COR-L47 (cell line): ENCODE measurements at regions not wholly inside any gene's neighbourhood (a gene's known extent, or its start where the extent isn't known, plus 50 kb on each side); places are given as distances from the start of the nearest gene placed in this dataset.
A peak's percentile ranks its signal among the peaks of the same experiment; 100 is the strongest.

Experiments
- DNase-seq: peaks from one replicate; lab custom pipeline; 2025; lab: John Stamatoyannopoulos, UW

- DNase-seq: no peak
Measured at GRCh38 chr9:2984491-2984890, 140.6 kb upstream of the PUM3 start.

- DNase-seq: no peak
Measured at GRCh38 chr9:2979957-2980610, 136.2 kb upstream of the PUM3 start.

GRCh38 chr9:2972475-2972874 lies 128.6 kb upstream of the PUM3 start:
- no peak for DNase-seq

GRCh38 chr9:2970864-2971263 lies 127.0 kb upstream of the PUM3 start:
- no peak for DNase-seq

GRCh38 chr9:2967766-2968165 lies 123.9 kb upstream of the PUM3 start:
- no peak for DNase-seq

GRCh38 chr9:2966565-2967300 lies 122.8 kb upstream of the PUM3 start:
- no peak for DNase-seq

- DNase-seq: no peak
Measured at GRCh38 chr9:2964470-2964869, 120.6 kb upstream of the PUM3 start.

- DNase-seq: no peak
Measured at GRCh38 chr9:2963307-2963706, 119.4 kb upstream of the PUM3 start.

GRCh38 chr9:2962471-2963172 lies 118.7 kb upstream of the PUM3 start:
- no peak for DNase-seq

- DNase-seq: no peak
Measured at GRCh38 chr9:2958219-2958618, 114.3 kb upstream of the PUM3 start.

- DNase-seq: no peak
Measured at GRCh38 chr9:2957656-2958200, 113.8 kb upstream of the PUM3 start.

GRCh38 chr9:2955575-2955974 lies 111.7 kb upstream of the PUM3 start:
- DNase-seq: no peak

- no peak for DNase-seq
Measured at GRCh38 chr9:2939368-2939767, 95.5 kb upstream of the PUM3 start.

GRCh38 chr9:2936221-2936620 lies 92.3 kb upstream of the PUM3 start:
- no peak for DNase-seq

GRCh38 chr9:2934883-2935282 lies 91.0 kb upstream of the PUM3 start:
- peak; percentile 33 for DNase-seq

GRCh38 chr9:2934241-2934650 lies 90.4 kb upstream of the PUM3 start:
- DNase-seq: no peak

GRCh38 chr9:2933165-2934095 lies 89.5 kb upstream of the PUM3 start:
- no peak for DNase-seq

- no peak for DNase-seq
Measured at GRCh38 chr9:2928411-2928810, 84.5 kb upstream of the PUM3 start.

- DNase-seq: no peak
Measured at GRCh38 chr9:2925016-2925415, 81.1 kb upstream of the PUM3 start.

- DNase-seq: no peak
Measured at GRCh38 chr9:2924380-2924768, 80.5 kb upstream of the PUM3 start.

- no peak for DNase-seq
Measured at GRCh38 chr9:2923766-2924379, 80.0 kb upstream of the PUM3 start.
